GM19372 (cell line): ENCODE measurements at regions not wholly inside any gene's neighbourhood (a gene's known extent, or its start where the extent isn't known, plus 50 kb on each side); places are given as distances from the start of the nearest gene placed in this dataset.
"Not testable (repeated sequence)": the region's sequence is repeated elsewhere in the genome, so short reads cannot be mapped to it uniquely, and the experiment has no call there.

Experiments used
- ATAC-seq: cut with Tn5 transposase; IDR thresholded peaks from one replicate; pipeline ENCODE4 v1.9.1; 2021; ENCODE audit warnings: mild to moderate bottlenecking, low read depth, moderate library complexity; ENCODE audit not compliant: unreplicated experiment

- ATAC-seq, result no peak
Measured at GRCh38 chr6:6930223-6930880, 177.4 kb upstream of the RREB1 start.

DNA sequence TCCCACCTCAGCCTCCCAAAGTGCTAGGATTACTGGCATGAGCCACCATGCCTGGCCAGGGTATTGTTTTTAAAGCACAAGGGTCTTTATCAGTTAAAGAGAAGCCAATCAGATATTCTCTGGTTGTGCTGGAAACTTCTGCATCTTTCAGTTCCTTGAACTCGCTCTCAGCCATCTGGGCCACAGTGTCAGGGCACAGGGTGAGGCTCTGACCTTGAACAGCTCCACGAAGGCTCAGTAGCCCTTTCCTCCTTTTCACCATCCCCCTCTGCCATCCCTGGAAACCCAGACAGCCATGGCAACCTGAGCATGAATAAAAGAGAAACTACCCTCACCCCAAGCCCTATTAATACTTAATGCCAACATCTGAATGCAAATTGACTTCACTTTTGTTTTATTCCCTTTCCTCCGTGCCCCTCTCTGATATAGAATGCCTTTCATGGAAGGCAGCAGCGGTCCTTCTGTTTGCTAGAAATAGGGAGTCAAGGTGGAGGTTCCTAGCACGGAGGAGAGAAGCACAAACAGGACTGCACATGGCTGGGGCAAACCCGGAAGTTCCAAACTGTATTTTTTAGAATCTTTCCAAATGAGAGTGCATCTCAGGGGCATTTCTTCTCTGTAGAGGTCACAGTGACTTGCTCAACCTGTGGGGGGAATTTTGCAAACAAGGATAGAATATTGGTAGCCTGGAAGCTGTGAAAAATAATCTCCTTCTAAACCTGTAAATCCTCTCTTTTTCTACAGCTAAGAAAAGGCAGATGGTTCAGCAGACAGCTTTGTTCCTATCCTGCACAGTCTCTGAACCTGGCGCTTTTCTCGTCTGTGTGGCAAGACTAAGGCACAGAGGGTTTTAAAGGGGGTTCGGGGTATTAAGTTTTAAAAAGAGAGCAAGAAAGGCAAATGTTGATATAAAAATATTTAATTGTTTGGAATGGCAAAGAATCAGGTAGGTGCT is 176.4 kb upstream of the RREB1 start:
- peak; percentile 64 for ATAC-seq

DNA sequence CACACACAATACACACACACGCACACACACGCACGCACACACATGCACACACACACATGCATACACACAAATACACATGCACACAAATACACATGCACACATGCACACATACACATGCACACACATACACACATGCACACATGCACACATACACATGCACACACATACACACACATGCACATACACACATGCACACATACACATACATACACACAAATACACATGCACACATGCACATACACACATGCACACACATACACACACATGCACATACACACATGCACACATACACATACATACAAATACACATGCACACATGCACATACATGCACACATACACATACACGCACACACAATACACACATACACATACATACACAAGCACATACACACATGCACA is 175.4 kb upstream of the RREB1 start:
- no peak for ATAC-seq

- no peak for ATAC-seq
Measured at GRCh38 chr6:6932968-6933367, 174.8 kb upstream of the RREB1 start.

DNA sequence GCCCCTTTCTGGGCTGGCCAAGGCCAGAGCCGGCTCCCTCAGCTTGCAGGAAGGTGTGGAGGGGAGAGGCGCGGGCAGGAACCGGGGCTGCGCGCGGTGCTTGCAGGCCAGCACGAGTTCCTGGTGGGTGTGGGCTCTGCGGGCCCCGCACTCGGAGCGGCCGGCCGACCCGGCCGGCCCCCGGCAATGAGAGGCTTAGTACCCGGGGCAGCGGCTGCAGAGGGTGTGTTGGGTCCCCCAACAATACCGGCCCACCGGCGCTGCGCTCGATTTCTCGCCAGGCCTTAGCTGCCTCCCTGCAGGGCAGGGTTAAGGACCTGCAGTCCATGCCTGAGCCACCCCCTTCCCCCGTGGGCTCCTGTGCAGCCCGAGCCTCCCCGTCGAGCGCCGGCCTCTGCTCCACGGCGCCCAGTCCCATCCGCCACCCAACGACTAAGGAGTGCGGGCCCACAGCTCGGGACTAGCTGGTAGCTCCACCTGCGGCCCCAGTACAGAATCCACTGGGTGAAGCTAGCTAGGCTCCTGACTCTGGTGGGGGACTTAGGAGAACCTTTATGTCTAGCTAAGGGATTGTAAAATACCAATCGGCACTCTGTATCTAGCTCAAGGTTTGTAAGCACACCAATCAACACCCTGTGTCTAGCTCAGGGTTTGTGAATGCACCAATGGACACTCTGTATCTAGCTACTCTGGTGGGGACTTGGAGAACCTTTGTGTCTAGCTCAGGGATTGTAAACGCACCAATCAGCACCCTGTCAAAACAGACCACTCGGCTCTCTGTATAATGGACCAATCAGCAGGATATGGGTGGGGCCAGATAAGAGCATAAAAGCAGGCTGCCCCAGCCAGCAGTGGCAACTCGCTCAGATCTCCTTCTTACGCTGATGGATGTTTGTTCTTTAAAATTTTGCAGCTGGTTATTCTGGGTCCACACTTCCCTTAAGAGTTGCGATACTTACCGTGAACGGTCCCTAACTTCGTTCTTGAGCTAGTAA is 167.4 kb upstream of the RREB1 start:
- no peak for ATAC-seq

DNA sequence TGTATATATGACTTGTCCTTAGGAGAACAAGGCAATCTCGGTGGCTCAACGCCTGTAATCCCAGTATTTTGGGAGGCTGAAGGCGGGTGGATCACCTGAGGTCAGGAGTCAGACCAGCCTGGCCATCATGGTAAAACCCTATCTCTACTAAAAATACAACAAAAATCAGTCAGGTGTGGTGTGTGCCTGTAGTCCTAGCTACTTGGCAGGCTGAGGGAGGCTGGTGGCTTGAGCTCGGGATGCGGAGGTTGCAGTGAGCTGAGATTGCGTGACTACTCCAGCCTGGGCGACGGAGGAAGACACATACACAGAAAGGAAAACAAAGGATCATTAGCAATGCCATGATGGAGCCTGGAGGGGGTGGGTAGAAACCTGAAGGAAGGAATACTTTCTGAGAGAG is 166.6 kb upstream of the RREB1 start:
- no peak for ATAC-seq

DNA sequence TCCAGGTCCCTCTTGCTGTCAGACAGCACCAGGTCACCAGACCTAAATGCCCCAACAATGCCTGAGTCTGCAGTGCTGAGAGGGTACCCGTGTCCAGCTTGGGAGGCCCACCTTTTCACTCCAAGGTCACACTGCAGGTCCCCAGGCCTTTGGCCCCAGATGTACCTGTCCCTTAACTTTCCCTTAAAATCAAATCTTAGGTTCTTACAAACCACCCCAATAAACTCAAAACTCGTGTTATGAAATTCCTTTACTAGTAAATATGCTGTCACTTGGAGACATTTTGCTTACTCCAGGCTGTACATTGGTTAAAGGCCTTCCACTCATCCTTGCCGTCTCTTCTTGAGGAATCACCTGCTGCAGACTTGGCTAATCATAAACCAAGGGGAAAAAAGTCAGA is 165.7 kb upstream of the RREB1 start:
- ATAC-seq, result no peak

DNA sequence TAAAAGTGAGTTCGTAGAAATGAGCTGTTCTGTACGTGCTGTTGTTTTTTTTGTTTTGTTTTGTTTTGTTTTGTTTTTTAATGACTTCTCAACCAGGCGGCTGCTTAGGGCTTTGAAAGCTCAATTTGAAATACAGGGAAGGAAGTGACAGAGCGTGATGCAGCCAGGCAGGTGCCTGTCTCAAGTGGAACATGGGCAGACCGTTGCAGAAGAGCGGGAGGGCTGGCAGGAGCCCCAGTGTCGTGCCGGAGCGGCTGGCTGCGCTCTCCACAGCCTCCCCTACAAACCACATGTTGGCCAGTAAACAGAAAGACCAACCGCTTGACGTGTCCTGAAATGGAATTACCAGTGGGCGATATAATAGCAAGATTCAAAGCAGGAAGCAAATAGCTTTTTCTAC is 164.9 kb upstream of the RREB1 start:
- peak; percentile 81 for ATAC-seq

GRCh38 chr6:6943421-6943820 is 164.3 kb upstream of the RREB1 start:
- peak; percentile 21 for ATAC-seq

GRCh38 chr6:6946206-6947155 is 161.3 kb upstream of the RREB1 start:
- ATAC-seq, result no peak

- ATAC-seq, result no peak
Measured at GRCh38 chr6:6950373-6951145, 157.2 kb upstream of the RREB1 start.

- no peak for ATAC-seq
Measured at GRCh38 chr6:6951355-6951754, 156.4 kb upstream of the RREB1 start.

- no peak for ATAC-seq
Measured at GRCh38 chr6:6952484-6952883, 155.3 kb upstream of the RREB1 start.

DNA sequence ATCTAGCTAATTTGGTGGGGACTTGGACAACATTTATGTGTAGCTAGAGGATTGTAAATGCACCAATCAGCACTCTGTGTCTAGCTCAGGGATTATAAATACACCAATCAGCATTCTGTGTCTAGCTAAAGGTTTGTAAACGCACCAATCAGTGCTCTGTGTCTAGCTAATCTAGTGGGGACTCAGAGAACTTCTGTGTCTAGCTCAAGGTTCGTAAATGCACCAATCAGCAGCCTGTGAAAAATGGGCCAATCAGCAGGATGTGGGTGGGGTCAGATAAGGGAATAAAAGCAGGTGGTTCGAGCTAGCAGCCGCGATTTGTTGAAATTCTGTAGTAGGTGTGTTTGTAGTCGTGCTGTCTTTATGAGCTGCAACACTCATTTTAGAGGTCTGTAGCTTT is 154.8 kb upstream of the RREB1 start:
- ATAC-seq, result not testable (repeated sequence)

GRCh38 chr6:6960571-6961251 is 147.1 kb upstream of the RREB1 start:
- no peak for ATAC-seq

DNA sequence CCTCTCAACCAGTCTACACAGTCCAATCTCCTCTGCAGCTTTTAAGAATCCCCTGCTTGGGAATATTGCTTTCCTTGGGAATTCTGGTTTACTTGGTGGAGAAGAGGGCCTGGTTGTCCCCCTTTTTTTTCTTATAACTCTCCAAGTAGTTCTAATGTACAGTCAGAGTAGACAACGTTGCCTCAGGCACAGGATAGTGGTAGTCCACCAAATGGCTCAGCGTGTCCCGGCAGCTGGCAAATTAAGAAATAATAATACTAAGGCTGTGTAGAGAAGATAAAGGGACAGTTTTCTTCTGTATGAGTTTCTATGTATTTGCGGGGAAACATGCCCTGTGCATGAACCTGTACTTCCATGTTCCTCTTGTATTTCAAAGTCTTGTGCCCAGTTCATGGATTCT is 145.7 kb upstream of the RREB1 start:
- ATAC-seq, result no peak

- no peak for ATAC-seq
Measured at GRCh38 chr6:6962699-6963098, 145.1 kb upstream of the RREB1 start.

- not testable (repeated sequence) for ATAC-seq
Measured at GRCh38 chr6:6963390-6963789, 144.4 kb upstream of the RREB1 start.
